H1 (cell line): ENCODE measurements at regions not wholly inside any gene's neighbourhood (a gene's known extent, or its start where the extent isn't known, plus 50 kb on each side); places are given as distances from the start of the nearest gene placed in this dataset.

Experiments used
- CTCF ChIA-PET: fragments of 300-600 bp; sonication (Branson Sonifier 250); formaldehyde crosslinking; loops from one replicate; lab custom pipeline; 2021; ENCODE audit not compliant: partially characterized antibody; lab: Charles Lee
- POLR2A ChIA-PET: fragments of 300-600 bp; sonication (Branson Sonifier 250); formaldehyde crosslinking; loops from one replicate; lab custom pipeline; 2021; ENCODE audit warnings: inconsistent platforms; ENCODE audit not compliant: partially characterized antibody; lab: Charles Lee
- DNase-seq, 2 experiments: peaks; one replicate each; pipeline versions ENCODE4 v3.0.0 to v3.0.0-alpha.2; 2010 to 2022; ENCODE audit warnings: low spot score in 2 of 2, low read depth in 1 of 2, mixed read lengths in 1 of 2
- FAIRE-seq: peaks from 2 replicates; lab custom pipeline; 2011; peaks lifted over from hg19 to GRCh38; lab: Jason Lieb, UNC
- H2AFZ ChIP-seq: 2 replicates; pipeline ENCODE4 v1.8.1; 2012; ENCODE audit warnings: low read length, inconsistent platforms
- H2AK5ac ChIP-seq: 2 replicates; pipeline ENCODE4 v1.6.1; 2013; ENCODE audit warnings: low read depth, low read length
- H2BK120ac ChIP-seq: replicated peaks from 2 replicates; pipeline ENCODE3; 2013; ENCODE audit warnings: low read depth, low read length, inconsistent platforms
- H2BK12ac ChIP-seq: 2 replicates; pipeline ENCODE4 v1.6.1; 2013; ENCODE audit warnings: low read depth, low read length
- H2BK15ac ChIP-seq: 2 replicates; pipeline ENCODE4 v1.6.1; 2013; ENCODE audit warnings: low read length
- H2BK20ac ChIP-seq: 2 replicates; pipeline ENCODE4 v1.6.1; 2013; ENCODE audit warnings: low read length
- H2BK5ac ChIP-seq: 2 replicates; pipeline ENCODE4 v1.6.1; 2013; ENCODE audit warnings: low read depth, low read length
- H3K14ac ChIP-seq: 2 replicates; pipeline ENCODE4 v1.6.1; 2013; ENCODE audit warnings: inconsistent platforms; ENCODE audit not compliant: insufficient read length
- H3K18ac ChIP-seq: 2 replicates; pipeline ENCODE4 v1.6.1; 2013; ENCODE audit warnings: low read length; ENCODE audit errors: extremely low read depth
- H3K23ac ChIP-seq: 2 replicates; pipeline ENCODE4 v1.6.1; 2013; ENCODE audit warnings: inconsistent platforms; ENCODE audit not compliant: insufficient read length
- H3K23me2 ChIP-seq: 2 replicates; pipeline ENCODE4 v1.6.1; 2013; ENCODE audit warnings: low read depth, low read length
- H3K27ac ChIP-seq: 2 replicates; pipeline ENCODE4 v1.6.1; 2011; ENCODE audit warnings: low read depth, low read length, inconsistent platforms
- H3K27me3 ChIP-seq, 4 experiments: replicated peaks in 1 of 4; 1 replicate in 1 of 4; 2 replicates in 3 of 4; pipeline versions ENCODE4 v1.6.1 to v1.8.1; 2011 to 2013; ENCODE audit warnings: low read length in 3 of 4, mild to moderate bottlenecking in 3 of 4, inconsistent platforms in 2 of 4, mixed read lengths in 2 of 4, moderate library complexity in 1 of 4; ENCODE audit not compliant: control insufficient read depth in 3 of 4, insufficient read depth in 3 of 4; ENCODE audit errors: extremely low read depth in 1 of 4
- H3K36me3 ChIP-seq, 4 experiments: 2 replicates each; pipeline versions ENCODE4 v1.6.1 to v1.8.1; 2011 to 2013; ENCODE audit warnings: mild to moderate bottlenecking in 4 of 4, low read length in 3 of 4, moderate library complexity in 2 of 4, control low read depth in 1 of 4, inconsistent platforms in 1 of 4; ENCODE audit not compliant: insufficient read depth in 4 of 4, control insufficient read depth in 2 of 4
- H3K4ac ChIP-seq: replicated peaks from 2 replicates; pipeline ENCODE3; 2013; ENCODE audit warnings: low read length, low read depth, mixed read lengths, inconsistent platforms; ENCODE audit not compliant: insufficient read length
- H3K4me1 ChIP-seq, 4 experiments: replicated peaks in 1 of 4; 1 replicate in 1 of 4; 2 replicates in 3 of 4; pipeline versions ENCODE4 v1.6.1 to v1.8.1; 2011 to 2013; ENCODE audit warnings: low read length in 3 of 4, inconsistent platforms in 2 of 4, mixed read lengths in 1 of 4; ENCODE audit not compliant: insufficient read depth in 4 of 4, control insufficient read depth in 3 of 4
- H3K4me2 ChIP-seq, 2 experiments: 2 replicates each; pipeline versions ENCODE4 v1.6.1 to v1.8.1; 2011 to 2013; ENCODE audit warnings: low read depth in 2 of 2, low read length in 2 of 2, control low read depth in 1 of 2, inconsistent platforms in 1 of 2, mild to moderate bottlenecking in 1 of 2; ENCODE audit not compliant: insufficient read depth in 1 of 2
- H3K4me3 ChIP-seq, 4 experiments: fragments of 200-600, 300-600 bp in 1 of 4; sonication (generic), shearing (Covaris generic), sonication (Bioruptor Twin) in 1 of 4; 2 replicates each; pipeline versions ENCODE4 v1.5.1 to v1.8.1; 2011 to 2016; ENCODE audit warnings: low read length in 4 of 4, low read depth in 3 of 4, control low read depth in 2 of 4, inconsistent platforms in 2 of 4, mild to moderate bottlenecking in 2 of 4, mixed read lengths in 1 of 4, moderate library complexity in 1 of 4; ENCODE audit not compliant: insufficient read depth in 2 of 4; ENCODE audit errors: extremely low read depth in 1 of 4
- H3K56ac ChIP-seq: replicated peaks from 2 replicates; pipeline ENCODE3; 2013; ENCODE audit warnings: low read depth, mild to moderate bottlenecking, mixed read lengths, low read length, inconsistent platforms; ENCODE audit not compliant: insufficient read length
- H3K79me1 ChIP-seq: 2 replicates; pipeline ENCODE4 v1.6.1; 2013; ENCODE audit warnings: low read depth, low read length, control low read depth
- H3K79me2 ChIP-seq, 2 experiments: 2 replicates each; pipeline versions ENCODE4 v1.6.1 to v1.8.1; 2012 to 2013; ENCODE audit warnings: low read length in 2 of 2, mild to moderate bottlenecking in 2 of 2, inconsistent platforms in 1 of 2; ENCODE audit not compliant: insufficient read depth in 2 of 2, control insufficient read depth in 1 of 2
- H3K9ac ChIP-seq, 4 experiments: replicated peaks in 1 of 4; 1 replicate in 1 of 4; 2 replicates in 3 of 4; pipeline versions ENCODE4 v1.6.1 to v1.8.1; 2011 to 2013; ENCODE audit warnings: low read depth in 3 of 4, low read length in 3 of 4, control low read depth in 2 of 4, mild to moderate bottlenecking in 2 of 4, moderate library complexity in 2 of 4, inconsistent platforms in 1 of 4; ENCODE audit errors: extremely low read depth in 1 of 4
- H3K9me3 ChIP-seq, 2 experiments: 2 replicates each; pipeline versions ENCODE4 v1.6.1 to v1.8.1; 2012 to 2013; ENCODE audit warnings: mild to moderate bottlenecking in 2 of 2, moderate library complexity in 2 of 2, control low read depth in 1 of 2, inconsistent platforms in 1 of 2, low read depth in 1 of 2, low read length in 1 of 2, mixed read lengths in 1 of 2; ENCODE audit not compliant: insufficient read depth in 2 of 2
- H4K20me1 ChIP-seq, 2 experiments: replicated peaks in 1 of 2; 2 replicates each; pipeline versions ENCODE3 to v1.8.1; 2011 to 2013; ENCODE audit warnings: inconsistent platforms in 2 of 2, low read length in 2 of 2, mild to moderate bottlenecking in 1 of 2; ENCODE audit not compliant: insufficient read depth in 2 of 2, control insufficient read depth in 1 of 2
- H4K5ac ChIP-seq: 2 replicates; pipeline ENCODE4 v1.6.1; 2013; ENCODE audit warnings: low read length, low read depth, mixed read lengths, inconsistent platforms; ENCODE audit not compliant: insufficient read length
- H4K8ac ChIP-seq: 2 replicates; pipeline ENCODE4 v1.8.0; 2013; ENCODE audit warnings: mild to moderate bottlenecking, moderate library complexity, low read length, inconsistent platforms; ENCODE audit not compliant: insufficient read depth; ENCODE audit errors: extremely low read depth
- H4K91ac ChIP-seq: replicated peaks from 2 replicates; pipeline ENCODE3; 2013; ENCODE audit warnings: low read length, mixed read lengths, inconsistent platforms; ENCODE audit not compliant: insufficient read length
- EP300 ChIP-seq, 2 experiments: IDR thresholded peaks; 1 replicate in 1 of 2; 2 replicates in 1 of 2; pipeline ENCODE4 v1.6.1; 2011 to 2012; ENCODE audit warnings: low read depth in 2 of 2, low read length in 2 of 2, mild to moderate bottlenecking in 2 of 2, borderline replicate concordance in 1 of 2, inconsistent platforms in 1 of 2, moderate library complexity in 1 of 2
- HDAC6 ChIP-seq: IDR thresholded peaks from one replicate; pipeline ENCODE4 v1.7.1; 2012; ENCODE audit warnings: low read depth, mild to moderate bottlenecking, inconsistent platforms, low read length, moderate library complexity
- MAFK ChIP-seq: IDR thresholded peaks from 2 replicates; pipeline ENCODE4 v1.6.1; 2012; ENCODE audit warnings: low read depth, mild to moderate bottlenecking, improper control_type of control experiment, low read length
- RFX5 ChIP-seq: IDR thresholded peaks from 2 replicates; pipeline ENCODE4 v1.6.1; 2011; ENCODE audit warnings: low read depth, low read length, improper control_type of control experiment, borderline replicate concordance
- TEAD4 ChIP-seq: IDR thresholded peaks from 2 replicates; pipeline ENCODE4 v1.6.1; 2012; ENCODE audit warnings: low read depth, low read length, inconsistent platforms, mixed read lengths
- USF2 ChIP-seq: IDR thresholded peaks from 2 replicates; pipeline ENCODE4 v1.6.1; 2011; ENCODE audit warnings: low read length, improper control_type of control experiment
- ZNF274 ChIP-seq: IDR thresholded peaks from 2 replicates; pipeline ENCODE4 v1.7.0; 2012; ENCODE audit warnings: low read length, borderline replicate concordance; ENCODE audit errors: extremely low read depth
- WGBS, 2 experiments: shearing (Covaris generic) in 1 of 2; methylation state at CpG; one replicate each; pipeline versions ENCODE4 v1.1.6 to v1.1.7; 2013 to 2015; ENCODE audit warnings: low lambda C conversion rate in 2 of 2, mixed read lengths in 2 of 2, inconsistent platforms in 1 of 2, low coverage in 1 of 2, missing lambda C conversion rate in 1 of 2; ENCODE audit not compliant: insufficient replicate concordance in 2 of 2, insufficient coverage in 1 of 2, insufficient read length in 1 of 2; ENCODE audit errors: extremely low coverage in 1 of 2, missing lambda C conversion rate in 1 of 2; 5-methylcytosine and 5-hydroxymethylcytosine counted together

GRCh38 chr14:55904086-55904485 is 214.1 kb upstream of the PELI2 start:
- TF ChIP-seq ZNF274 (no peak), EP300 (IDR thresholded peaks at IDR 0.05; ENCODE audit: borderline replicate concordance in 1 of 2, low read depth in 2 of 2, low read length in 2 of 2) (no peak), TEAD4 (no peak), USF2 (no peak), HDAC6 (no peak), MAFK (no peak), RFX5 (no peak)
- Histone ChIP-seq H2BK15ac (no peak overlapping the region), H3K9ac (no peak overlapping the region), H3K23ac (no peak overlapping the region), H2BK12ac (no peak overlapping the region), H4K5ac (no peak overlapping the region), H3K4me1 (peaks cover 0 to 2% (median 0%) of the 10 kb centered on the region in 4 experiments; a peak in 1 of 7 replicates), H3K79me1 (no peaks in the 10 kb centered on the region), H4K20me1 (no peaks in the 10 kb centered on the region), H3K14ac (no peak overlapping the region), H4K8ac (no peak overlapping the region), H3K23me2 (no peaks in the 10 kb centered on the region), H3K27ac (no peak overlapping the region), H3K4me2 (no peak overlapping the region), H3K4me3 (no peak overlapping the region), H3K56ac (no peak overlapping the region), H2BK120ac (no peak overlapping the region), H4K91ac (no peak overlapping the region), H3K4ac (no peak overlapping the region), H2AK5ac (no peak overlapping the region), H3K9me3 (no peaks in the 10 kb centered on the region), H2BK20ac (no peak overlapping the region), H3K27me3 (no peaks in the 10 kb centered on the region), H2AFZ (peak overlapping the region; percentile 71), H2BK5ac (no peak overlapping the region), H3K79me2 (no peaks in the 10 kb centered on the region), H3K36me3 (no peaks in the 10 kb centered on the region), H3K18ac (no peak overlapping the region)
- POLR2A ChIA-PET = no interaction called here
- WGBS, 2 experiments = 80% methylated on average over 5 of the region's 5 CpGs; no CpG with 5 or more reads in 1 of the 2 experiments
- FAIRE-seq = no peak
- no peak for DNase-seq
- CTCF ChIA-PET = interaction anchor here (0.5 to 1.5 kb wide), 2 partner anchors 10 to 458 kb away, joined by 3 to 4 read pairs; no protein-coding TSS in a partner anchor
